ENCODE measurements at regions not wholly inside any gene's neighbourhood (a gene's known extent, or its start where the extent isn't known, plus 50 kb on each side); places are given as distances from the start of the nearest gene placed in this dataset.

- TF ChIP-seq BACH1 (IDR thresholded peaks at IDR 0.05; ENCODE audit: borderline replicate concordance) (no peak), ZBED1 (IDR thresholded peaks at IDR 0.05; ENCODE audit: borderline replicate concordance) (no peak), SMARCA5 (IDR thresholded peaks at IDR 0.05) (no peak), TAF1 (IDR thresholded peaks at IDR 0.05; ENCODE audit: borderline replicate concordance, low read depth, low read length) (no peak), ZNF384 (IDR thresholded peaks at IDR 0.05; ENCODE audit: borderline replicate concordance, low read depth, low read length) (no peak), CREM (IDR thresholded peaks at IDR 0.05; ENCODE audit: low read depth) (no peak)
Measured at GRCh38 chr2:239567786-239568185, 167.0 kb upstream of the HDAC4 start (continued).

GRCh38 chr2:239566995-239567568, 166.3 kb upstream of the HDAC4 start:
- H3K4me3 ChIP-seq, result no peak overlapping the region
- RAD21 ChIA-PET (ENCODE audit: unreplicated experiment), result no interaction called here
- FAIRE-seq, result no peak
- no peaks in the 10 kb centered on the region for H3K79me2 ChIP-seq (ENCODE audit: control insufficient read depth, insufficient read depth, low read length)
- TF ChIP-seq ASH2L (IDR thresholded peaks at IDR 0.05; ENCODE audit: borderline replicate concordance, low read depth) (no peak), ATF3 (IDR thresholded peaks at IDR 0.05; ENCODE audit: borderline replicate concordance, extremely low read depth, low read depth, low read length) (no peak), PKNOX1 (IDR thresholded peaks at IDR 0.05) (no peak)
- no peaks in the 10 kb centered on the region; a peak in 1 of 4 replicates for H3K27me3 ChIP-seq (replicated peaks in 1 of 2; ENCODE audit: control insufficient read depth in 2 of 2, insufficient read depth in 2 of 2, low read length in 1 of 2)
- H3K4me1 ChIP-seq (ENCODE audit: control insufficient read depth, insufficient read depth, low read length), result no peaks in the 10 kb centered on the region
- intact Hi-C loops (cut with micrococcal nuclease; ENCODE audit: unreplicated experiment) (no loop called here), in situ Hi-C loops (cut with MboI) (no loop called here)
- H3K4me2 ChIP-seq (ENCODE audit: control insufficient read depth, insufficient read depth), result no peak overlapping the region
- no TSS peak for BruUV-seq (replicated peaks)
- H3K27ac ChIP-seq (ENCODE audit: control insufficient read depth, insufficient read depth), result no peak overlapping the region
- no peak overlapping the region for H2AFZ ChIP-seq (ENCODE audit: control insufficient read depth, low read depth, low read length)
- no peaks in the 10 kb centered on the region for H4K20me1 ChIP-seq (ENCODE audit: control insufficient read depth, insufficient read depth)
- no peak for DNase-seq (ENCODE audit: low read depth, low spot score)
- H3K9ac ChIP-seq (ENCODE audit: control insufficient read depth, insufficient read depth, low read length), result no peak overlapping the region
- POLR2A ChIA-PET, result no interaction called here
- no peaks in the 10 kb centered on the region for H3K9me3 ChIP-seq (replicated peaks; ENCODE audit: control insufficient read depth, insufficient read depth, low read length)
- H3K36me3 ChIP-seq (ENCODE audit: control insufficient read depth in 2 of 2, insufficient read depth in 2 of 2, low read length in 1 of 2), result no peaks in the 10 kb centered on the region
- CTCF ChIA-PET, result no interaction called here
- 11% methylated on average over 10 of the region's 10 CpGs for WGBS (ENCODE audit: insufficient coverage, insufficient replicate concordance, low lambda C conversion rate, missing lambda C conversion rate)
- SMC1A ChIA-PET (ENCODE audit: uncharacterized antibody, unreplicated experiment), result no interaction called here
- ATAC-seq, result no peak

All from GM12878 (cell line).